ENCODE measurements at regions not wholly inside any gene's neighbourhood (a gene's known extent, or its start where the extent isn't known, plus 50 kb on each side); places are given as distances from the start of the nearest gene placed in this dataset.

- TF ChIP-seq ZNF644 (tag; IDR thresholded peaks at IDR 0.05; ENCODE audit: low read depth) (no peak), CTCF (IDR thresholded peaks at IDR 0.05 in 2 of 3, conservative IDR thresholded peaks at IDR 0.05 in 1 of 3; ENCODE audit: insufficient read depth in 2 of 3, low read depth in 1 of 3, low read length in 3 of 3) (no peak), KDM4B (IDR thresholded peaks at IDR 0.05; ENCODE audit: borderline replicate concordance in 2 of 2, low read depth in 1 of 2) (no peak), ZNF311 (CRISPR knock-in tag; IDR thresholded peaks at IDR 0.05) (no peak), SREBF1 (IDR thresholded peaks at IDR 0.05; ENCODE audit: borderline replicate concordance, low read depth, low read length) (no peak), CBX5 (IDR thresholded peaks at IDR 0.05; ENCODE audit: borderline replicate concordance, low read depth) (no peak), ZNF24 (IDR thresholded peaks at IDR 0.05) (no peak), TAF1 (IDR thresholded peaks at IDR 0.05; ENCODE audit: control insufficient read depth, extremely low read depth, insufficient read depth, low read length, severe bottlenecking) (no peak), CTCFL (IDR thresholded peaks at IDR 0.05; ENCODE audit: borderline replicate concordance, insufficient read depth, low read depth, low read length, poor library complexity, severe bottlenecking) (no peak), GATAD2A (IDR thresholded peaks at IDR 0.05) (no peak), EZH2 (IDR thresholded peaks at IDR 0.05; ENCODE audit: borderline replicate concordance, low read depth, low read length) (no peak), HMG20B (CRISPR knock-in tag; IDR thresholded peaks at IDR 0.05) (no peak), RAD21 (CRISPR knock-in tag; conservative IDR thresholded peaks at IDR 0.05 in 1 of 2, IDR thresholded peaks at IDR 0.05 in 1 of 2) (no peak), MAFG (tag; conservative IDR thresholded peaks at IDR 0.05) (peak; percentile 60)
Measured at GRCh38 chr2:156219491-156220100, 112.9 kb downstream of the NR4A2 start.

Data from K562 (cell line).